HCT116 (cell line): ENCODE measurements at regions not wholly inside any gene's neighbourhood (a gene's known extent, or its start where the extent isn't known, plus 50 kb on each side); places are given as distances from the start of the nearest gene placed in this dataset.

Source experiments
- ATAC-seq: fragments of 200-7000 bp; cut with Tn5 transposase; 2 replicates; pipeline ENCODE4 v1.9.1; 2020; ENCODE audit warnings: mild to moderate bottlenecking, moderate library complexity
- BruUV-seq: library from RNA; stranded (reverse); fragments of 400-500 nt; replicated peaks from 2 replicates; lab custom pipeline; 2021; lab: Mats Ljungman, UMichigan
- CTCF ChIA-PET: fragments of 300-600 bp; sonication (Branson Sonifier 250); formaldehyde crosslinking; loops from one replicate; lab custom pipeline; 2021; ENCODE audit warnings: antibody characterized with exemption; lab: Charles Lee
- POLR2A ChIA-PET: fragments of 300-600, 350-600 bp; sonication (Branson Sonifier 250); formaldehyde crosslinking; loops from one replicate; lab custom pipeline; 2021; ENCODE audit warnings: antibody characterized with exemption; lab: Charles Lee
- RAD21 ChIA-PET, 2 experiments: fragments of 300-600 bp; sonication (Branson Sonifier 250); formaldehyde crosslinking; loops; one replicate each; lab custom pipeline; 2023; ENCODE audit warnings: low total read pairs in 2 of 2; ENCODE audit not compliant: uncharacterized antibody in 2 of 2, unreplicated experiment in 2 of 2, low non-redundant PET in 1 of 2; lab: Charles Lee
- DNase-seq: peaks from one replicate; pipeline ENCODE4 v3.0.0-alpha.2; 2010; ENCODE audit warnings: low read depth, low spot score
- H2AFZ ChIP-seq: fragments of 200-600 bp; shearing (Covaris generic), sonication (generic); 2 replicates; pipeline ENCODE4 v1.6.1; 2017; ENCODE audit warnings: low read depth, mixed run types, mixed read lengths, antibody characterized with exemption, low read length; ENCODE audit not compliant: poor library complexity, severe bottlenecking
- H3K27ac ChIP-seq: 2 replicates; pipeline ENCODE4 v1.5.1; 2012; ENCODE audit warnings: low read depth, low read length
- H3K27me3 ChIP-seq: fragments of 200-600 bp; sonication (generic); 2 replicates; pipeline ENCODE4 v1.6.1; 2016; ENCODE audit warnings: mixed run types, low read length, mixed read lengths; ENCODE audit not compliant: insufficient read depth
- H3K36me3 ChIP-seq, 2 experiments: fragments of 200-500 bp in 1 of 2; fragments of 200-600 bp in 1 of 2; sonication (Bioruptor generic) in 1 of 2; sonication (generic) in 1 of 2; 2 replicates each; pipeline versions ENCODE4 v1.5.1 to v1.6.1; 2014 to 2016; ENCODE audit warnings: low read length in 2 of 2, inconsistent platforms in 1 of 2, mixed read lengths in 1 of 2, mixed run types in 1 of 2; ENCODE audit not compliant: insufficient read depth in 2 of 2, control insufficient read depth in 1 of 2
- H3K4me1 ChIP-seq, 2 experiments: fragments of 200-600 bp in 1 of 2; sonication (generic) in 1 of 2; 2 replicates each; pipeline versions ENCODE4 v1.5.1 to v1.6.1; 2012 to 2017; ENCODE audit warnings: low read length in 2 of 2, inconsistent platforms in 1 of 2, mild to moderate bottlenecking in 1 of 2, mixed read lengths in 1 of 2, mixed run types in 1 of 2, moderate library complexity in 1 of 2; ENCODE audit not compliant: insufficient read depth in 2 of 2, control insufficient read depth in 1 of 2
- H3K4me2 ChIP-seq: fragments of 200-600 bp; sonication (generic); 2 replicates; pipeline ENCODE4 v1.6.1; 2017; ENCODE audit warnings: mixed run types, low read length, mixed read lengths
- H3K4me3 ChIP-seq, 2 experiments: fragments of 200-600 bp in 1 of 2; sonication (generic) in 1 of 2; replicated peaks in 1 of 2; 2 replicates each; pipeline ENCODE4 v1.5.1; 2011 to 2016; ENCODE audit warnings: low read length in 2 of 2, control low read depth in 1 of 2, low read depth in 1 of 2, mild to moderate bottlenecking in 1 of 2, mixed read lengths in 1 of 2, mixed run types in 1 of 2
- H3K79me2 ChIP-seq: fragments of 200-600 bp; sonication (generic); 2 replicates; pipeline ENCODE4 v1.6.1; 2017; ENCODE audit warnings: mild to moderate bottlenecking, mixed run types, low read length, moderate library complexity, mixed read lengths; ENCODE audit not compliant: insufficient read depth
- H3K9ac ChIP-seq: fragments of 200-600 bp; sonication (generic); 2 replicates; pipeline ENCODE4 v1.6.1; 2016; ENCODE audit warnings: low read length, mixed read lengths
- H3K9me2 ChIP-seq: fragments of 200-600 bp; sonication (generic), shearing (Covaris generic); 2 replicates; pipeline ENCODE4 v1.6.1; 2017; ENCODE audit warnings: mixed run types, mild to moderate bottlenecking, moderate library complexity; ENCODE audit not compliant: insufficient read depth
- H3K9me3 ChIP-seq, 2 experiments: fragments of 200-500 bp in 1 of 2; fragments of 200-600 bp in 1 of 2; sonication (Bioruptor generic) in 1 of 2; sonication (generic) in 1 of 2; 2 replicates each; pipeline ENCODE4 v1.6.1; 2014 to 2017; ENCODE audit warnings: low read length in 2 of 2, mixed read lengths in 2 of 2, inconsistent platforms in 1 of 2, low read depth in 1 of 2, mild to moderate bottlenecking in 1 of 2, mixed run types in 1 of 2, moderate library complexity in 1 of 2; ENCODE audit not compliant: control insufficient read depth in 1 of 2, insufficient read depth in 1 of 2
- H4K20me1 ChIP-seq: fragments of 200-600 bp; sonication (generic), shearing (Covaris generic); 2 replicates; pipeline ENCODE4 v1.6.1; 2017; ENCODE audit warnings: mixed run types, mild to moderate bottlenecking, moderate library complexity; ENCODE audit not compliant: insufficient read depth
- CBX3 ChIP-seq: IDR thresholded peaks from 2 replicates; pipeline ENCODE4 v1.6.1; 2012; ENCODE audit warnings: low read depth
- CEBPB ChIP-seq: IDR thresholded peaks from 2 replicates; pipeline ENCODE4 v1.6.1; 2012; ENCODE audit warnings: low read depth
- CTCF ChIP-seq, 3 experiments: fragments of 200-600 bp in 1 of 3; sonication (generic) in 1 of 3; IDR thresholded peaks in 2 of 3; conservative IDR thresholded peaks in 1 of 3; 2 replicates each; pipeline ENCODE4 v1.5.1; 2012 to 2017; ENCODE audit warnings: low read depth in 2 of 3, low read length in 2 of 3, antibody characterized with exemption in 1 of 3, borderline replicate concordance in 1 of 3, control low read depth in 1 of 3, mild to moderate bottlenecking in 1 of 3, mixed read lengths in 1 of 3, mixed run types in 1 of 3, moderate library complexity in 1 of 3; ENCODE audit not compliant: insufficient read depth in 1 of 3
- FOSL1 ChIP-seq: IDR thresholded peaks from 2 replicates; pipeline ENCODE4 v1.6.1; 2012; ENCODE audit warnings: low read depth
- MAX ChIP-seq: IDR thresholded peaks from 2 replicates; pipeline ENCODE4 v1.6.1; 2012
- POLR2A ChIP-seq: IDR thresholded peaks from 2 replicates; pipeline ENCODE4 v1.7.0; 2011; ENCODE audit warnings: borderline replicate concordance; ENCODE audit not compliant: insufficient read depth, insufficient read length; ENCODE audit errors: extremely low read depth
- POLR2AphosphoS5 ChIP-seq: IDR thresholded peaks from 2 replicates; pipeline ENCODE4 v1.6.1; 2011; ENCODE audit warnings: mild to moderate bottlenecking, low read depth, low read length, moderate library complexity
- RAD21 ChIP-seq: IDR thresholded peaks from 2 replicates; pipeline ENCODE4 v1.6.1; 2012; ENCODE audit warnings: low read depth, mild to moderate bottlenecking
- SIN3A ChIP-seq: IDR thresholded peaks from 2 replicates; pipeline ENCODE4 v1.6.1; 2012; ENCODE audit warnings: low read depth
- SRF ChIP-seq: IDR thresholded peaks from 2 replicates; pipeline ENCODE4 v1.6.1; 2012; ENCODE audit warnings: low read depth
- ZBTB33 ChIP-seq: IDR thresholded peaks from 2 replicates; pipeline ENCODE4 v1.6.1; 2011; ENCODE audit warnings: mild to moderate bottlenecking, low read length, moderate library complexity; ENCODE audit not compliant: insufficient replicate concordance; ENCODE audit errors: extremely low read depth
- ZNF274 ChIP-seq: fragments of 200-500 bp; sonication (Bioruptor generic); IDR thresholded peaks from 2 replicates; pipeline ENCODE4 v1.6.1; 2014; ENCODE audit warnings: mild to moderate bottlenecking, low read depth, low read length, inconsistent platforms
- intact Hi-C: fragments of 100-400 bp; cut with micrococcal nuclease; formaldehyde crosslinking; loops from 2 replicates; pipeline ENCODE4 v1.10.0; 2022
- TF ChIP-seq, protein P1 (sequence below): IDR thresholded peaks from 2 replicates; pipeline ENCODE4 v1.6.1; 2012
- TF ChIP-seq, protein P2 (sequence below): IDR thresholded peaks from 2 replicates; pipeline ENCODE4 v1.6.1; 2012; ENCODE audit warnings: low read depth

- Histone ChIP-seq H3K4me3 (no peak overlapping the region), H2AFZ (peak overlapping the region; percentile 24), H3K36me3 (no peaks in the 10 kb centered on the region), H4K20me1 (no peaks in the 10 kb centered on the region), H3K9me3 (no peaks in the 10 kb centered on the region), H3K4me1 (peaks cover 3 to 14% of the 10 kb centered on the region in 2 experiments; a peak in 2 of 4 replicates), H3K27ac (no peak overlapping the region), H3K79me2 (no peaks in the 10 kb centered on the region), H3K4me2 (no peak overlapping the region), H3K9me2 (no peaks in the 10 kb centered on the region), H3K27me3 (no peaks in the 10 kb centered on the region), H3K9ac (no peak overlapping the region)
- no peak for DNase-seq
- BruUV-seq = no TSS peak
- POLR2A ChIA-PET = no interaction called here
- RAD21 ChIA-PET = no interaction called here
- no peak for TF ChIP-seq ZNF274
- TF ChIP-seq SRF = no peak
- TF ChIP-seq RAD21 = no peak
- no peak for TF ChIP-seq CEBPB
- TF ChIP-seq, protein P1, sequence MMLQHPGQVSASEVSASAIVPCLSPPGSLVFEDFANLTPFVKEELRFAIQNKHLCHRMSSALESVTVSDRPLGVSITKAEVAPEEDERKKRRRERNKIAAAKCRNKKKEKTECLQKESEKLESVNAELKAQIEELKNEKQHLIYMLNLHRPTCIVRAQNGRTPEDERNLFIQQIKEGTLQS = no peak
- TF ChIP-seq MAX = no peak
- no peak for TF ChIP-seq FOSL1
- no peak for TF ChIP-seq ZBTB33
- TF ChIP-seq CBX3 = no peak
- TF ChIP-seq POLR2AphosphoS5 = no peak
- no peak for TF ChIP-seq SIN3A
- no peak for TF ChIP-seq CTCF (IDR thresholded peaks at IDR 0.05 in 2 of 3, conservative IDR thresholded peaks at IDR 0.05 in 1 of 3; ENCODE audit: borderline replicate concordance in 1 of 3, insufficient read depth in 1 of 3, low read depth in 2 of 3, low read length in 2 of 3)
- TF ChIP-seq POLR2A = no peak
- TF ChIP-seq, protein P2, sequence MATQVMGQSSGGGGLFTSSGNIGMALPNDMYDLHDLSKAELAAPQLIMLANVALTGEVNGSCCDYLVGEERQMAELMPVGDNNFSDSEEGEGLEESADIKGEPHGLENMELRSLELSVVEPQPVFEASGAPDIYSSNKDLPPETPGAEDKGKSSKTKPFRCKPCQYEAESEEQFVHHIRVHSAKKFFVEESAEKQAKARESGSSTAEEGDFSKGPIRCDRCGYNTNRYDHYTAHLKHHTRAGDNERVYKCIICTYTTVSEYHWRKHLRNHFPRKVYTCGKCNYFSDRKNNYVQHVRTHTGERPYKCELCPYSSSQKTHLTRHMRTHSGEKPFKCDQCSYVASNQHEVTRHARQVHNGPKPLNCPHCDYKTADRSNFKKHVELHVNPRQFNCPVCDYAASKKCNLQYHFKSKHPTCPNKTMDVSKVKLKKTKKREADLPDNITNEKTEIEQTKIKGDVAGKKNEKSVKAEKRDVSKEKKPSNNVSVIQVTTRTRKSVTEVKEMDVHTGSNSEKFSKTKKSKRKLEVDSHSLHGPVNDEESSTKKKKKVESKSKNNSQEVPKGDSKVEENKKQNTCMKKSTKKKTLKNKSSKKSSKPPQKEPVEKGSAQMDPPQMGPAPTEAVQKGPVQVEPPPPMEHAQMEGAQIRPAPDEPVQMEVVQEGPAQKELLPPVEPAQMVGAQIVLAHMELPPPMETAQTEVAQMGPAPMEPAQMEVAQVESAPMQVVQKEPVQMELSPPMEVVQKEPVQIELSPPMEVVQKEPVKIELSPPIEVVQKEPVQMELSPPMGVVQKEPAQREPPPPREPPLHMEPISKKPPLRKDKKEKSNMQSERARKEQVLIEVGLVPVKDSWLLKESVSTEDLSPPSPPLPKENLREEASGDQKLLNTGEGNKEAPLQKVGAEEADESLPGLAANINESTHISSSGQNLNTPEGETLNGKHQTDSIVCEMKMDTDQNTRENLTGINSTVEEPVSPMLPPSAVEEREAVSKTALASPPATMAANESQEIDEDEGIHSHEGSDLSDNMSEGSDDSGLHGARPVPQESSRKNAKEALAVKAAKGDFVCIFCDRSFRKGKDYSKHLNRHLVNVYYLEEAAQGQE = no peak
- intact Hi-C loops = no loop called here
- no peak for ATAC-seq
- CTCF ChIA-PET = interaction anchor here (0.9 kb wide), 1 partner anchor 64 kb away, joined by 3 read pairs; no protein-coding TSS in a partner anchor
Measured at GRCh38 chr2:189348369-189348768, 92.9 kb upstream of the WDR75 start.
